RWPE1 (cell line): ENCODE measurements at regions not wholly inside any gene's neighbourhood (a gene's known extent, or its start where the extent isn't known, plus 50 kb on each side); places are given as distances from the start of the nearest gene placed in this dataset.

Experiments used
- CTCF ChIA-PET: fragments of 350-600 bp; sonication (Branson Sonifier 250); formaldehyde crosslinking; extraction: SDS; loops from one replicate; lab custom pipeline; 2021; lab: Yijun Ruan, JAX
- POLR2A ChIA-PET: fragments of 400-600 bp; formaldehyde crosslinking; extraction: SDS; loops from one replicate; lab custom pipeline; 2020; ENCODE audit warnings: antibody characterized with exemption; ENCODE audit not compliant: low non-redundant PET; lab: Yijun Ruan, JAX
- DNase-seq: peaks from one replicate; pipeline ENCODE4 v3.0.0; 2012; ENCODE audit warnings: low spot score
- H3K27ac ChIP-seq: fragments of 450-650 bp; 2 replicates; pipeline ENCODE4 v1.5.1; 2017
- CTCF ChIP-seq: fragments of 450-650 bp; conservative IDR thresholded peaks from 2 replicates; pipeline ENCODE4 v1.5.1; 2017; ENCODE audit warnings: low read depth, mild to moderate bottlenecking

- TF ChIP-seq CTCF, result no peak
- ChIA-PET CTCF (no interaction called here), POLR2A (no interaction called here)
- no peak overlapping the region for H3K27ac ChIP-seq
- no peak for DNase-seq
Measured at GRCh38 chr7:18413447-18413846, 82.1 kb upstream of the HDAC9 start.

GRCh38 chr7:18414885-18415284 lies 80.7 kb upstream of the HDAC9 start:
- no peak for DNase-seq
- POLR2A ChIA-PET, result interaction anchor here (0.6 kb wide), 1 partner anchor 740 kb away, joined by 3 read pairs; no protein-coding TSS in a partner anchor
- no peak for TF ChIP-seq CTCF
- H3K27ac ChIP-seq, result no peak overlapping the region
- CTCF ChIA-PET, result no interaction called here

GRCh38 chr7:18416988-18417387 lies 78.6 kb upstream of the HDAC9 start:
- ChIA-PET POLR2A (no interaction called here), CTCF (no interaction called here)
- DNase-seq, result no peak
- no peak overlapping the region for H3K27ac ChIP-seq
- no peak for TF ChIP-seq CTCF

- POLR2A ChIA-PET, result no interaction called here
- no peak for DNase-seq
- CTCF ChIA-PET, result interaction anchor here (0.6 kb wide), 1 partner anchor 312 kb away, joined by 3 read pairs; no protein-coding TSS in a partner anchor
- no peak for TF ChIP-seq CTCF
- H3K27ac ChIP-seq, result no peak overlapping the region
Measured at GRCh38 chr7:18419456-18419855, 76.1 kb upstream of the HDAC9 start.

- H3K27ac ChIP-seq, result no peak overlapping the region
- TF ChIP-seq CTCF, result no peak
- no peak for DNase-seq
- ChIA-PET POLR2A (no interaction called here), CTCF (interaction anchor here (0.6 to 1.2 kb wide), 2 partner anchors 25 to 312 kb away, joined by 3 read pairs; no protein-coding TSS in a partner anchor)
Measured at GRCh38 chr7:18420108-18420507, 75.4 kb upstream of the HDAC9 start.

- CTCF ChIA-PET, result interaction anchor here (0.5 to 1.2 kb wide), 2 partner anchors 25 to 379 kb away, joined by 3 to 4 read pairs; no protein-coding TSS in a partner anchor
- peak; percentile 72 for DNase-seq
- no peak overlapping the region for H3K27ac ChIP-seq
- POLR2A ChIA-PET, result no interaction called here
- TF ChIP-seq CTCF, result no peak
Measured at GRCh38 chr7:18420748-18421147, 74.8 kb upstream of the HDAC9 start.
